K562 (cell line): ENCODE measurements at regions not wholly inside any gene's neighbourhood (a gene's known extent, or its start where the extent isn't known, plus 50 kb on each side); places are given as distances from the start of the nearest gene placed in this dataset.

Experiments used
- ATAC-seq: fragments of 200-7000 bp; cut with Tn5 transposase; 3 replicates; pipeline ENCODE4 v1.9.1; 2020; ENCODE audit warnings: moderate library complexity
- BruUV-seq: library from RNA; stranded (reverse); fragments of 400-500 nt; replicated peaks from 2 replicates; lab custom pipeline; 2021; lab: Mats Ljungman, UMichigan
- CTCF ChIA-PET: fragments of 300-600 bp; formaldehyde crosslinking; extraction: SDS; loops from one replicate; lab custom pipeline; 2021; ENCODE audit warnings: low intra/inter-chr PET ratio; lab: Yijun Ruan, JAX
- POLR2A ChIA-PET: fragments of 300-600, 350-650 bp; sonication (Branson Sonifier 250); formaldehyde crosslinking; extraction: SDS; loops from one replicate; lab custom pipeline; 2021; ENCODE audit warnings: antibody characterized with exemption, inconsistent platforms; lab: Yijun Ruan, JAX
- DNase-seq, 4 experiments: peaks; one replicate each; pipeline versions ENCODE4 v3.0.0 to v3.0.0-alpha.2; 2011 to 2018; ENCODE audit warnings: low spot score in 3 of 4, mixed read lengths in 3 of 4; ENCODE audit errors: extremely low read depth in 1 of 4
- FAIRE-seq: peaks from 2 replicates; lab custom pipeline; 2011; peaks lifted over from hg19 to GRCh38; lab: Jason Lieb, UNC
- H2AFZ ChIP-seq: 2 replicates; pipeline ENCODE4 v1.6.0; 2011; ENCODE audit warnings: low read depth, low read length, control low read depth, inconsistent platforms
- H3K27ac ChIP-seq: fragments of 200-600 bp; 3 replicates; pipeline ENCODE4 v1.8.0; 2011; ENCODE audit warnings: low read depth, mild to moderate bottlenecking, control low read depth, inconsistent platforms, low read length, moderate library complexity, mixed read lengths; ENCODE audit errors: extremely low read depth
- H3K27me3 ChIP-seq, 2 experiments: fragments of 300-600 bp in 1 of 2; 2 replicates in 1 of 2; 3 replicates in 1 of 2; pipeline versions ENCODE4 v1.6.0 to v1.8.0; 2011; ENCODE audit warnings: inconsistent platforms in 2 of 2, low read length in 2 of 2, mild to moderate bottlenecking in 1 of 2, mixed read lengths in 1 of 2, moderate library complexity in 1 of 2; ENCODE audit not compliant: control insufficient read depth in 2 of 2, insufficient read depth in 2 of 2
- H3K36me3 ChIP-seq: fragments of 300-600 bp; 3 replicates; pipeline ENCODE4 v1.8.0; 2011; ENCODE audit warnings: mild to moderate bottlenecking, low read length, inconsistent platforms; ENCODE audit not compliant: control insufficient read depth, insufficient read depth
- H3K4me1 ChIP-seq, 2 experiments: fragments of 200-600 bp in 1 of 2; replicated peaks in 1 of 2; 2 replicates in 1 of 2; 3 replicates in 1 of 2; pipeline versions ENCODE4 v1.5.1 to v1.8.0; 2011; ENCODE audit warnings: inconsistent platforms in 2 of 2, low read length in 2 of 2, mild to moderate bottlenecking in 1 of 2, mixed read lengths in 1 of 2, moderate library complexity in 1 of 2; ENCODE audit not compliant: control insufficient read depth in 2 of 2, insufficient read depth in 2 of 2
- H3K4me2 ChIP-seq: 2 replicates; pipeline ENCODE4 v1.6.1; 2011; ENCODE audit warnings: low read length, control low read depth, inconsistent platforms, mixed read lengths; ENCODE audit not compliant: insufficient read depth
- H3K4me3 ChIP-seq: fragments of 200-600 bp; sonication (generic), shearing (Covaris generic); 2 replicates; pipeline ENCODE4 v1.5.1; 2016; ENCODE audit warnings: control low read depth, inconsistent platforms
- H3K79me2 ChIP-seq: fragments of 200-600 bp; 3 replicates; pipeline ENCODE4 v1.8.0; 2011; ENCODE audit warnings: low read length, inconsistent platforms; ENCODE audit not compliant: control insufficient read depth, insufficient read depth
- H3K9ac ChIP-seq, 2 experiments: 2 replicates each; pipeline versions ENCODE4 v1.6.0 to v1.6.1; 2011; ENCODE audit warnings: low read depth in 2 of 2, low read length in 2 of 2, control low read depth in 1 of 2, inconsistent platforms in 1 of 2, mild to moderate bottlenecking in 1 of 2, mixed read lengths in 1 of 2; ENCODE audit not compliant: insufficient read depth in 1 of 2
- H3K9me1 ChIP-seq: one replicate; pipeline ENCODE4 v1.6.0; 2011; ENCODE audit warnings: inconsistent platforms, mild to moderate bottlenecking, low read length, moderate library complexity; ENCODE audit not compliant: control insufficient read depth, insufficient read depth
- H3K9me3 ChIP-seq: replicated peaks from 2 replicates; pipeline ENCODE4 v1.5.1; 2011; ENCODE audit warnings: low read depth, low read length, inconsistent platforms; ENCODE audit not compliant: control insufficient read depth, insufficient read depth
- H4K20me1 ChIP-seq: replicated peaks from 2 replicates; pipeline ENCODE4 v1.6.1; 2011; ENCODE audit warnings: low read length, inconsistent platforms, mixed read lengths; ENCODE audit not compliant: control insufficient read depth, insufficient read depth
- HMG20B ChIP-seq: fragments of 250-450 bp; sonication (Bioruptor Pico); IDR thresholded peaks from 2 replicates; pipeline ENCODE4 v1.5.0; 2021; ENCODE audit warnings: mild to moderate bottlenecking
- ILF3 ChIP-seq: fragments of 450-650 bp; IDR thresholded peaks from 2 replicates; pipeline ENCODE4 v1.6.1; 2018; ENCODE audit warnings: antibody characterized with exemption, mild to moderate bottlenecking, moderate library complexity, borderline replicate concordance
- MTA2 ChIP-seq: fragments of 450-650 bp; IDR thresholded peaks from 2 replicates; pipeline ENCODE4 v1.6.1; 2016; ENCODE audit warnings: low read depth
- SIX5 ChIP-seq, 2 experiments: IDR thresholded peaks; 2 replicates each; pipeline ENCODE4 v1.6.1; 2011; ENCODE audit warnings: low read length in 2 of 2, borderline replicate concordance in 1 of 2, low read depth in 1 of 2, mild to moderate bottlenecking in 1 of 2, moderate library complexity in 1 of 2; ENCODE audit not compliant: insufficient read depth in 1 of 2
- TOE1 ChIP-seq, 2 experiments: fragments of 450-650 bp in 1 of 2; sonication (generic) in 1 of 2; formaldehyde crosslinking in 1 of 2; IDR thresholded peaks; 2 replicates each; pipeline versions ENCODE4 v1.7.1 to v1.8.0; 2016 to 2022; ENCODE audit warnings: borderline replicate concordance in 2 of 2, mild to moderate bottlenecking in 2 of 2, antibody characterized with exemption in 1 of 2, inconsistent platforms in 1 of 2, low read depth in 1 of 2, missing genetic modification reagents in 1 of 2, moderate library complexity in 1 of 2
- ZBTB1 ChIP-seq: sonication (generic); formaldehyde crosslinking; IDR thresholded peaks from 2 replicates; pipeline ENCODE4 v1.8.1; 2023; ENCODE audit warnings: missing genetic modification reagents, low read depth, mild to moderate bottlenecking, borderline replicate concordance
- ZNF12 ChIP-seq: sonication (generic); formaldehyde crosslinking; IDR thresholded peaks from 2 replicates; pipeline ENCODE4 v1.4.0; 2020; ENCODE audit warnings: mild to moderate bottlenecking, missing genetic modification reagents
- ZNF589 ChIP-seq: fragments of 200-800 bp; sonication (Bioruptor generic); IDR thresholded peaks from 2 replicates; pipeline ENCODE4 v1.6.1; 2016; ENCODE audit warnings: low read depth, missing genetic modification characterization, missing compliant biosample characterization
- WGBS: fragments of 100-300 bp; shearing (Covaris generic); methylation state at CpG from one replicate; pipeline ENCODE4 v1.1.6; 2016; ENCODE audit warnings: low coverage, mixed read lengths; ENCODE audit not compliant: insufficient coverage; ENCODE audit errors: missing lambda C conversion rate; 5-methylcytosine and 5-hydroxymethylcytosine counted together
- in situ Hi-C: fragments of 300-500 bp; cut with MboI; formaldehyde crosslinking; loops from 4 replicates; pipeline ENCODE4 v1.15.0; 2018; ENCODE audit warnings: inconsistent platforms, mixed read lengths
- intact Hi-C: fragments of 100-400 bp; cut with micrococcal nuclease; formaldehyde crosslinking; loops from 2 replicates; pipeline ENCODE4 v1.14.2; 2022
- TF ChIP-seq, protein P1 (sequence below): sonication (generic); formaldehyde crosslinking; IDR thresholded peaks from 2 replicates; pipeline ENCODE4 v1.8.0; 2022; ENCODE audit warnings: missing genetic modification reagents, mild to moderate bottlenecking, borderline replicate concordance
- TF ChIP-seq, protein P2 (sequence below): fragments of 250-450 bp; sonication (Bioruptor Pico); IDR thresholded peaks from 2 replicates; pipeline ENCODE4 v1.8.0; 2022; ENCODE audit warnings: inconsistent platforms
- TF ChIP-seq, protein P3 (sequence below): fragments of 250-450 bp; sonication (Bioruptor Pico); IDR thresholded peaks from 2 replicates; pipeline ENCODE4 v1.4.0; 2020; ENCODE audit warnings: borderline replicate concordance

DNA sequence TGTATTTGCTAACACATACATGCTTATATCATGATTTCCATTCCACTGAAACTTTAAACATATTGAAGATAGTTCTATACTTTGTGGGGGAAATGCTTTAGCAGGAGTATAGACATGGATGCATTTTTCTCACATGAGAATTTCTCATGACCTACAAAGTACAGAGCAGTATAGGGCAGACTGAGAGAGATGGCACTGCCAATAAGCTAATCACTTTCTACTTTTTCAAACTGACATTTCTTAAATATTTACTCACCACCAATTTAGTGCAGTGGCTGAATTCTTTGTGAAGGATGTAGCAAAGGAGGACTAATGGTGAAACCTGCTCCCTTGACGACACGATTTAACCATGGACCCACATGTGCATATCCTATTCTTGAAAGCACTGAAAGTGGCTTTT lies 923.5 kb downstream of the ADGRL2 start (continued):
- TF ChIP-seq ZNF12 (CRISPR knock-in tag): no peak
- TF ChIP-seq, protein P1, sequence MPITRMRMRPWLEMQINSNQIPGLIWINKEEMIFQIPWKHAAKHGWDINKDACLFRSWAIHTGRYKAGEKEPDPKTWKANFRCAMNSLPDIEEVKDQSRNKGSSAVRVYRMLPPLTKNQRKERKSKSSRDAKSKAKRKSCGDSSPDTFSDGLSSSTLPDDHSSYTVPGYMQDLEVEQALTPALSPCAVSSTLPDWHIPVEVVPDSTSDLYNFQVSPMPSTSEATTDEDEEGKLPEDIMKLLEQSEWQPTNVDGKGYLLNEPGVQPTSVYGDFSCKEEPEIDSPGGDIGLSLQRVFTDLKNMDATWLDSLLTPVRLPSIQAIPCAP (CRISPR knock-in tag): no peak
- TF ChIP-seq SIX5 (IDR thresholded peaks at IDR 0.05; ENCODE audit: borderline replicate concordance in 1 of 2, insufficient read depth in 1 of 2, low read depth in 1 of 2, low read length in 2 of 2): no peak
- TF ChIP-seq MTA2: no peak
- TF ChIP-seq TOE1 (IDR thresholded peaks at IDR 0.05; ENCODE audit: borderline replicate concordance): no peak
- TF ChIP-seq TOE1 (CRISPR knock-in tag; IDR thresholded peaks at IDR 0.05; ENCODE audit: borderline replicate concordance, low read depth): no peak
- TF ChIP-seq, protein P2, sequence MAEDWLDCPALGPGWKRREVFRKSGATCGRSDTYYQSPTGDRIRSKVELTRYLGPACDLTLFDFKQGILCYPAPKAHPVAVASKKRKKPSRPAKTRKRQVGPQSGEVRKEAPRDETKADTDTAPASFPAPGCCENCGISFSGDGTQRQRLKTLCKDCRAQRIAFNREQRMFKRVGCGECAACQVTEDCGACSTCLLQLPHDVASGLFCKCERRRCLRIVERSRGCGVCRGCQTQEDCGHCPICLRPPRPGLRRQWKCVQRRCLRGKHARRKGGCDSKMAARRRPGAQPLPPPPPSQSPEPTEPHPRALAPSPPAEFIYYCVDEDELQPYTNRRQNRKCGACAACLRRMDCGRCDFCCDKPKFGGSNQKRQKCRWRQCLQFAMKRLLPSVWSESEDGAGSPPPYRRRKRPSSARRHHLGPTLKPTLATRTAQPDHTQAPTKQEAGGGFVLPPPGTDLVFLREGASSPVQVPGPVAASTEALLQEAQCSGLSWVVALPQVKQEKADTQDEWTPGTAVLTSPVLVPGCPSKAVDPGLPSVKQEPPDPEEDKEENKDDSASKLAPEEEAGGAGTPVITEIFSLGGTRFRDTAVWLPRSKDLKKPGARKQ (CRISPR knock-in tag): no peak
- TF ChIP-seq HMG20B: no peak
- TF ChIP-seq ILF3: no peak
- no peak for TF ChIP-seq ZNF589
- TF ChIP-seq, all 486 proteins: peak for 0

DNA sequence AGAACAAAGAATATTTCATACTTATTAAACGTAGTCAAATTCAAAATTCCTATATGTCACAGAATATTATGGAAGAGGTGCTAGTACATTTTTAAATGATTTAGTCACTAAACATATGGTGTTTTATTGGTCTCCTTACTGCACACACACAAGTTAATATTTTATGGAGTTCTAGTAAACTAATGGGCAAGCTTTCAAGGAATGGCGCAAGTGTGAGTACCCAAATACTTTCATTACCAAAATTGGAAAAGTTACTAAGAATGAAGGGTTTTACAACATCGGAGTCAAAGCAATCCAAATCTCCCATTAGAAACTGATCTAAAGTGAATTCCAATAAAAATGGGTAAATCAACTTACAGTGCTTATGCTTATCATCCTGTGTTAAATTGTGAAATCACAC lies 921.9 kb downstream of the ADGRL2 start:
- Histone ChIP-seq H3K9me1 (no peaks in the 10 kb centered on the region), H3K36me3 (no peaks in the 10 kb centered on the region), H3K4me2 (no peak overlapping the region), H3K27ac (no peak overlapping the region), H3K4me1 (no peaks in the 10 kb centered on the region), H3K4me3 (no peak overlapping the region), H2AFZ (no peak overlapping the region), H3K27me3 (no peaks in the 10 kb centered on the region), H4K20me1 (no peaks in the 10 kb centered on the region), H3K9ac (no peak overlapping the region), H3K79me2 (no peaks in the 10 kb centered on the region), H3K9me3 (no peaks in the 10 kb centered on the region)
- TF ChIP-seq ZBTB1: no peak
- TF ChIP-seq, protein P3, sequence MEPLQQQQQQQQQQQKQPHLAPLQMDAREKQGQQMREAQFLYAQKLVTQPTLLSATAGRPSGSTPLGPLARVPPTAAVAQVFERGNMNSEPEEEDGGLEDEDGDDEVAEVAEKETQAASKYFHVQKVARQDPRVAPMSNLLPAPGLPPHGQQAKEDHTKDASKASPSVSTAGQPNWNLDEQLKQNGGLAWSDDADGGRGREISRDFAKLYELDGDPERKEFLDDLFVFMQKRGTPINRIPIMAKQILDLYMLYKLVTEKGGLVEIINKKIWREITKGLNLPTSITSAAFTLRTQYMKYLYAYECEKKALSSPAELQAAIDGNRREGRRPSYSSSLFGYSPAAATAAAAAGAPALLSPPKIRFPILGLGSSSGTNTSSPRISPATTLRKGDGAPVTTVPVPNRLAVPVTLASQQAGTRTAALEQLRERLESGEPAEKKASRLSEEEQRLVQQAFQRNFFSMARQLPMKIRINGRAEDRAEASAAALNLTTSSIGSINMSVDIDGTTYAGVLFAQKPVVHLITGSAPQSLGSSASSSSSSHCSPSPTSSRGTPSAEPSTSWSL (CRISPR knock-in tag): no peak
- 3% methylated on average over 3 of the region's 3 CpGs for WGBS
- POLR2A ChIA-PET: no interaction called here
- intact Hi-C loops: no loop called here
- CTCF ChIA-PET: no interaction called here
- in situ Hi-C loops: no loop called here
- no peak for ATAC-seq
- no peak for DNase-seq
- no TSS peak for BruUV-seq
- FAIRE-seq: no peak
